IMR-90 (cell line): ENCODE measurements at regions not wholly inside any gene's neighbourhood (a gene's known extent, or its start where the extent isn't known, plus 50 kb on each side); places are given as distances from the start of the nearest gene placed in this dataset.

Experiments
- ATAC-seq: fragments of 200-7000 bp; cut with Tn5 transposase; 2 replicates; pipeline ENCODE4 v1.9.1; 2020; ENCODE audit warnings: low read depth, mild to moderate bottlenecking, moderate library complexity
- BruUV-seq: library from RNA; stranded (reverse); fragments of 400-500 nt; replicated peaks from 2 replicates; lab custom pipeline; 2021; lab: Mats Ljungman, UMichigan
- CTCF ChIA-PET: fragments of 300-600 bp; formaldehyde crosslinking; extraction: SDS; loops from one replicate; lab custom pipeline; 2021; ENCODE audit warnings: antibody characterized with exemption; lab: Yijun Ruan, JAX
- POLR2A ChIA-PET: fragments of 300-600 bp; sonication (Branson Sonifier 250); formaldehyde crosslinking; loops from one replicate; lab custom pipeline; 2022; ENCODE audit warnings: antibody characterized with exemption; ENCODE audit not compliant: unreplicated experiment; lab: Charles Lee
- DNase-seq: peaks from one replicate; pipeline ENCODE4 v3.0.0; 2013
- H2AFZ ChIP-seq: replicated peaks from 2 replicates; pipeline ENCODE3; 2013; ENCODE audit warnings: low read length, mild to moderate bottlenecking; ENCODE audit not compliant: poor library complexity
- H2AK5ac ChIP-seq: 2 replicates; pipeline ENCODE4 v1.6.1; 2013; ENCODE audit warnings: low read depth, low read length, inconsistent platforms
- H2AK9ac ChIP-seq: replicated peaks from 2 replicates; pipeline ENCODE3; 2013; ENCODE audit warnings: mild to moderate bottlenecking, low read depth, low read length, moderate library complexity; ENCODE audit not compliant: poor library complexity
- H2BK120ac ChIP-seq: 2 replicates; pipeline ENCODE4 v1.6.1; 2013; ENCODE audit warnings: low read depth, low read length, inconsistent platforms
- H2BK15ac ChIP-seq: 3 replicates; pipeline ENCODE4 v1.6.1; 2013; ENCODE audit warnings: low read depth, low read length, inconsistent platforms
- H2BK20ac ChIP-seq: 2 replicates; pipeline ENCODE4 v1.6.1; 2013; ENCODE audit warnings: low read depth, mild to moderate bottlenecking, inconsistent platforms, low read length, moderate library complexity
- H2BK5ac ChIP-seq: 2 replicates; pipeline ENCODE4 v1.6.1; 2013; ENCODE audit warnings: mild to moderate bottlenecking, low read depth, low read length, inconsistent platforms; ENCODE audit not compliant: poor library complexity, severe bottlenecking
- H3K14ac ChIP-seq: replicated peaks from 2 replicates; pipeline ENCODE4 v1.6.1; 2013; ENCODE audit warnings: low read depth, low read length, inconsistent platforms
- H3K18ac ChIP-seq: 2 replicates; pipeline ENCODE4 v1.6.1; 2013; ENCODE audit warnings: low read depth, low read length, control low read depth
- H3K23ac ChIP-seq: 2 replicates; pipeline ENCODE4 v1.6.1; 2013; ENCODE audit warnings: low read depth, low read length, inconsistent platforms
- H3K27ac ChIP-seq: 2 replicates; pipeline ENCODE4 v1.5.1; 2013; ENCODE audit warnings: mild to moderate bottlenecking, control low read depth, low read length; ENCODE audit not compliant: insufficient read depth
- H3K27me3 ChIP-seq: 2 replicates; pipeline ENCODE4 v1.6.1; 2013; ENCODE audit warnings: low read length; ENCODE audit not compliant: control insufficient read depth, insufficient read depth
- H3K36me3 ChIP-seq: 2 replicates; pipeline ENCODE4 v1.6.1; 2013; ENCODE audit warnings: low read length, mixed read lengths; ENCODE audit not compliant: control insufficient read depth, insufficient read depth
- H3K4ac ChIP-seq: 2 replicates; pipeline ENCODE4 v1.6.1; 2013; ENCODE audit warnings: low read depth, low read length, inconsistent platforms
- H3K4me1 ChIP-seq: 2 replicates; pipeline ENCODE4 v1.6.1; 2013; ENCODE audit warnings: low read length, mixed read lengths; ENCODE audit not compliant: control insufficient read depth, insufficient read depth
- H3K4me2 ChIP-seq: 2 replicates; pipeline ENCODE4 v1.6.1; 2013; ENCODE audit warnings: low read depth, mild to moderate bottlenecking, control low read depth, low read length, moderate library complexity
- H3K4me3 ChIP-seq: 2 replicates; pipeline ENCODE4 v1.5.1; 2013; ENCODE audit warnings: low read depth, mild to moderate bottlenecking, control low read depth, low read length, moderate library complexity; ENCODE audit not compliant: insufficient read depth
- H3K56ac ChIP-seq: 2 replicates; pipeline ENCODE4 v1.6.1; 2013; ENCODE audit warnings: low read length, inconsistent platforms; ENCODE audit not compliant: insufficient read depth; ENCODE audit errors: extremely low read depth
- H3K79me1 ChIP-seq, 2 experiments: 2 replicates each; pipeline ENCODE4 v1.6.1; 2013; ENCODE audit warnings: low read length in 2 of 2, inconsistent platforms in 1 of 2, low read depth in 1 of 2
- H3K9ac ChIP-seq: 2 replicates; pipeline ENCODE4 v1.6.1; 2013; ENCODE audit warnings: low read depth, low read length, control low read depth
- H3K9me1 ChIP-seq: 2 replicates; pipeline ENCODE4 v1.6.1; 2013; ENCODE audit warnings: low read length, inconsistent platforms; ENCODE audit not compliant: insufficient read depth
- H3K9me3 ChIP-seq: 2 replicates; pipeline ENCODE4 v1.6.1; 2013; ENCODE audit warnings: low read length; ENCODE audit not compliant: control insufficient read depth, insufficient read depth
- H4K20me1 ChIP-seq: 2 replicates; pipeline ENCODE4 v1.6.1; 2013; ENCODE audit warnings: low read length, inconsistent platforms; ENCODE audit not compliant: insufficient read depth
- H4K5ac ChIP-seq: 2 replicates; pipeline ENCODE4 v1.6.1; 2013; ENCODE audit warnings: mild to moderate bottlenecking, low read depth, low read length, control low read depth
- H4K8ac ChIP-seq, 2 experiments: 2 replicates each; pipeline ENCODE4 v1.6.1; 2013; ENCODE audit warnings: low read depth in 2 of 2, low read length in 2 of 2, control low read depth in 1 of 2, inconsistent platforms in 1 of 2
- H4K91ac ChIP-seq: 2 replicates; pipeline ENCODE4 v1.6.1; 2013; ENCODE audit warnings: low read depth, low read length, inconsistent platforms; ENCODE audit not compliant: insufficient read depth
- BHLHE40 ChIP-seq: fragments of 150-350 bp; IDR thresholded peaks from 2 replicates; pipeline ENCODE4 v1.6.1; 2016; ENCODE audit warnings: mild to moderate bottlenecking, low read depth, low read length
- WGBS, 2 experiments: methylation state at CpG; one replicate each; pipeline versions ENCODE4 v1.1.5 to v1.1.7; 2013; ENCODE audit warnings: missing lambda C conversion rate in 2 of 2; ENCODE audit not compliant: insufficient read length in 1 of 2; ENCODE audit errors: extremely low coverage in 2 of 2; 5-methylcytosine and 5-hydroxymethylcytosine counted together
- dilution Hi-C: fragments of 300-500 bp; cut with HindIII; formaldehyde crosslinking; loops from one replicate; pipeline ENCODE4 v1.14.3; 2018; ENCODE audit warnings: low sequenced_read_pairs; ENCODE audit not compliant: unreplicated experiment
- in situ Hi-C: fragments of 300-500 bp; cut with MboI; formaldehyde crosslinking; loops from 3 replicates; pipeline ENCODE4 v1.14.3; 2019; ENCODE audit warnings: low sequenced_read_pairs, inconsistent platforms, mixed read lengths
- intact Hi-C: fragments of 100-400 bp; cut with micrococcal nuclease; formaldehyde crosslinking; loops from 2 replicates; pipeline ENCODE4 v1.10.0; 2022

- Histone ChIP-seq H3K4me2 (no peak overlapping the region), H3K18ac (no peak overlapping the region), H2AK9ac (no peak overlapping the region), H2AK5ac (no peak overlapping the region), H4K8ac (no peak overlapping the region), H3K36me3 (no peaks in the 10 kb centered on the region), H3K9me3 (peaks cover under 1% of the 10 kb centered on the region; the same call in 1 of the 2 replicates), H2BK15ac (no peak overlapping the region), H2BK5ac (no peak overlapping the region), H3K56ac (no peak overlapping the region), H2BK120ac (no peak overlapping the region), H3K14ac (no peak overlapping the region), H3K4me1 (0 out of 2 replicates have a peak, but pooled peaks cover 2% of the 10 kb centered on the region), H3K79me1 (no peaks in the 10 kb centered on the region), H2AFZ (no peak overlapping the region), H3K9ac (no peak overlapping the region), H4K20me1 (no peaks in the 10 kb centered on the region), H3K27ac (no peak overlapping the region), H3K4me3 (no peak overlapping the region), H3K27me3 (no peaks in the 10 kb centered on the region), H4K91ac (no peak overlapping the region), H3K4ac (no peak overlapping the region), H3K23ac (no peak overlapping the region), H4K5ac (no peak overlapping the region), H2BK20ac (no peak overlapping the region), H3K9me1 (no peaks in the 10 kb centered on the region)
- ChIA-PET CTCF (no interaction called here), POLR2A (no interaction called here)
- ATAC-seq, result no peak
- DNase-seq, result no peak
- BruUV-seq, result no TSS peak
- TF ChIP-seq BHLHE40, result no peak
- in situ Hi-C loops, result no loop called here
- dilution Hi-C loops, result no loop called here
- 35% methylated on average over 3 of the region's 4 CpGs; no CpG with 5 or more reads in 1 of the 2 experiments for WGBS, 2 experiments
- intact Hi-C loops, result no loop called here
Observed at GRCh38 chr6:5904532-5904931, 102.2 kb downstream of the NRN1 start.
